Mammary epithelial cell (primary cell): ENCODE measurements at regions not wholly inside any gene's neighbourhood (a gene's known extent, or its start where the extent isn't known, plus 50 kb on each side); places are given as distances from the start of the nearest gene placed in this dataset.

Experiments
- CTCF ChIP-seq, 2 donors: IDR thresholded peaks in 1 of 2; conservative IDR thresholded peaks in 1 of 2; 2 replicates each; pipeline ENCODE4 v1.5.1; 2011 to 2012; ENCODE audit warnings: inconsistent platforms in 2 of 2, low read length in 2 of 2, mild to moderate bottlenecking in 2 of 2, control low read depth in 1 of 2, low read depth in 1 of 2; ENCODE audit not compliant: insufficient read depth in 1 of 2; ENCODE audit errors: extremely low read depth in 1 of 2
- EZH2 ChIP-seq: IDR thresholded peaks from 2 replicates; pipeline ENCODE4 v1.6.1; 2012; ENCODE audit warnings: low read length, inconsistent platforms, borderline replicate concordance

DNA sequence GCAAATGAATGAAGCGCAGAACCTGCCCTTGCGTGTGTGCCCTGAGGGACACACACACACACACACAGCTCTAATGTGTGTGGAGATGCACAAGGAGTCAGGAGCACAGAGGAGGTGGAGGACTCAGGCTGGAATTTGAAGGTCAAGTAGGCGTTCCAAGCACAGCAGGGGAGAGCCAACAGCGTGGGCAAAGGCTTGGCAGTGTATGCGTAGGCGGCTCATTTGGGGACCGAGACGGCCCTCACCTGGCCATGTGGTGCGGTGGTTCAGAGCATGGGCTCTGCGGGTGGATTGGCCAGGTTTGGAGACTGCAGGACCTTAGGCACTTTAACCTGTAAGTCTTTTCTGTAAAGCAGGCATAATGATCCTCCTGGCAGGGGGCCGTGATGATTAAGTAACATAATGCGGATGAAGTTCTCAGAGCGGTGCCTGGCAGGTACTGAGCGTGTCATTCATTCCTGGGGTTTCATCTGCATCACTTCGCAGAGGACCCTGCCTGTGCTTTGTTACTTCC lies 69.5 kb upstream of the SLC24A4 start:
- TF ChIP-seq EZH2 (no peak), CTCF (conservative IDR thresholded peaks at IDR 0.05 in 1 of 2, IDR thresholded peaks at IDR 0.05 in 1 of 2; ENCODE audit: extremely low read depth in 1 of 2, insufficient read depth in 1 of 2, low read depth in 1 of 2, low read length in 2 of 2) (no peak)
